Activated CD4-positive, alpha-beta T cell treated with anti-CD3 and anti-CD28 coated beads, Interleukin-2, amount 50 U/mL, for 4 hours (primary cell): ENCODE measurements at regions not wholly inside any gene's neighbourhood (a gene's known extent, or its start where the extent isn't known, plus 50 kb on each side); places are given as distances from the start of the nearest gene placed in this dataset.

Experiments used
- DNase-seq, 2 experiments: peaks; one replicate each; pipeline ENCODE4 v3.0.0-alpha.2; 2020

- DNase-seq = no peak
Measured at GRCh38 chr6:170025935-170026750, 264.7 kb downstream of the DLL1 start.

- DNase-seq = no peak
Measured at GRCh38 chr6:170025341-170025911, 265.5 kb downstream of the DLL1 start.

GRCh38 chr6:170024940-170025339 lies 265.9 kb downstream of the DLL1 start:
- no peak for DNase-seq

- DNase-seq = no peak
Measured at GRCh38 chr6:170023620-170024521, 267.0 kb downstream of the DLL1 start.

GRCh38 chr6:170022827-170023619 lies 267.9 kb downstream of the DLL1 start:
- DNase-seq = no peak

- no peak for DNase-seq
Measured at GRCh38 chr6:170022291-170022722, 268.6 kb downstream of the DLL1 start.

- no peak for DNase-seq
Measured at GRCh38 chr6:170021579-170021978, 269.3 kb downstream of the DLL1 start.

- DNase-seq = no peak
Measured at GRCh38 chr6:170019818-170020583, 268.6 kb downstream of the ERMARD start.

GRCh38 chr6:170018936-170019817 lies 267.8 kb downstream of the ERMARD start:
- no peak for DNase-seq

GRCh38 chr6:170018422-170018935 lies 267.1 kb downstream of the ERMARD start:
- no peak for DNase-seq

GRCh38 chr6:170017603-170018320 lies 266.3 kb downstream of the ERMARD start:
- no peak for DNase-seq

GRCh38 chr6:170013815-170014214 lies 262.4 kb downstream of the ERMARD start:
- no peak for DNase-seq

- DNase-seq = no peak
Measured at GRCh38 chr6:170012037-170012330, 260.6 kb downstream of the ERMARD start.

GRCh38 chr6:170011204-170012036 lies 260.0 kb downstream of the ERMARD start:
- no peak for DNase-seq

- no peak for DNase-seq
Measured at GRCh38 chr6:170010665-170011203, 259.3 kb downstream of the ERMARD start.

- no peak for DNase-seq
Measured at GRCh38 chr6:170008294-170008785, 256.9 kb downstream of the ERMARD start.

- DNase-seq = no peak
Measured at GRCh38 chr6:170007468-170008293, 256.3 kb downstream of the ERMARD start.
